H1 (cell line): ENCODE measurements at regions not wholly inside any gene's neighbourhood (a gene's known extent, or its start where the extent isn't known, plus 50 kb on each side); places are given as distances from the start of the nearest gene placed in this dataset.

Source experiments
- CHD7 ChIP-seq: fragments of 300-600 bp; sonication (generic); IDR thresholded peaks from 2 replicates; pipeline ENCODE4 v1.7.1; 2012; ENCODE audit warnings: low read length, moderate library complexity, mild to moderate bottlenecking, inconsistent platforms; ENCODE audit not compliant: insufficient replicate concordance
- CREB1 ChIP-seq: IDR thresholded peaks from 2 replicates; pipeline ENCODE4 v1.6.1; 2012; ENCODE audit warnings: inconsistent platforms
- EP300 ChIP-seq, 2 experiments: IDR thresholded peaks; 1 replicate in 1 of 2; 2 replicates in 1 of 2; pipeline ENCODE4 v1.6.1; 2011 to 2012; ENCODE audit warnings: low read depth in 2 of 2, low read length in 2 of 2, mild to moderate bottlenecking in 2 of 2, borderline replicate concordance in 1 of 2, inconsistent platforms in 1 of 2, moderate library complexity in 1 of 2
- SIN3A ChIP-seq, 2 experiments: IDR thresholded peaks in 1 of 2; conservative IDR thresholded peaks in 1 of 2; 2 replicates each; pipeline ENCODE4 v1.6.1; 2011 to 2012; ENCODE audit warnings: low read length in 2 of 2, improper control_type of control experiment in 1 of 2, low read depth in 1 of 2, mild to moderate bottlenecking in 1 of 2
- SIX5 ChIP-seq: IDR thresholded peaks from 2 replicates; pipeline ENCODE4 v1.6.1; 2011; ENCODE audit warnings: mild to moderate bottlenecking, low read depth, low read length

GRCh38 chr11:70846781-70847655 is 405.4 kb downstream of the SHANK2 start (continued):
- no peak for TF ChIP-seq CHD7
- no peak for TF ChIP-seq SIN3A (conservative IDR thresholded peaks at IDR 0.05 in 1 of 2, IDR thresholded peaks at IDR 0.05 in 1 of 2; ENCODE audit: low read depth in 1 of 2, low read length in 2 of 2)
- no peak for TF ChIP-seq CREB1
- TF ChIP-seq EP300 (IDR thresholded peaks at IDR 0.05; ENCODE audit: borderline replicate concordance in 1 of 2, low read depth in 2 of 2, low read length in 2 of 2) = no peak
- no peak for TF ChIP-seq SIX5
- TF ChIP-seq, all 59 proteins: peak for 0
